ENCODE measurements at regions not wholly inside any gene's neighbourhood (a gene's known extent, or its start where the extent isn't known, plus 50 kb on each side); places are given as distances from the start of the nearest gene placed in this dataset.
A peak's percentile ranks its signal among the peaks of the same experiment; 100 is the strongest.

DNA sequence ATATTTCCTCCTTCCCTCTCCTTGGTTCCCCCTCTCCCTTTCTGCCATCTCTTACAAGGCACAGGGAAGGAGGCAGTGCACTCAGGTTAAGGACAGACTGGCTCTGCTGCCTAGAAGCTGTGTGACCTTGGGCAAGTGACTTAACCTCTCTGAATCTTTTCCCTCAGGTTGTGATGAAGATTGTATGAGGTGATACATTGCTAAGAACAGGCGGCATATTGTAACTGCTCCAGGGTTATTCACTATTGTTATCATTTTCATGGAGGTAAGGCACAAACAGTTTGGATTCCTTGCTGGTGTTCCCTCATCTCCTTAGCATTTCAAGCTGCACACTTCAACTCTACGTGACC lies 126.6 kb upstream of the CXCR4 start:
- DNase-seq (ENCODE audit: extremely low read depth in 1 of 4, low spot score in 3 of 4) = no peak
- TF ChIP-seq RBM25 (IDR thresholded peaks at IDR 0.05; ENCODE audit: low read depth, low read length, severe bottlenecking) (peak; percentile 85), TCFL5 (CRISPR knock-in tag; conservative IDR thresholded peaks at IDR 0.05) (no peak), NELFE (IDR thresholded peaks at IDR 0.05; ENCODE audit: insufficient read depth, insufficient read length) (no peak), JUN (IDR thresholded peaks at IDR 0.05; ENCODE audit: borderline replicate concordance, low read depth, low read length) (no peak), JUN (CRISPR knock-in tag; IDR thresholded peaks at IDR 0.05; ENCODE audit: borderline replicate concordance) (no peak), ADNP (tag; IDR thresholded peaks at IDR 0.05) (no peak), BCOR (IDR thresholded peaks at IDR 0.05) (peak; percentile 86), CAMTA2 (CRISPR knock-in tag; conservative IDR thresholded peaks at IDR 0.05) (no peak), ZNF785 (CRISPR knock-in tag; IDR thresholded peaks at IDR 0.05) (no peak), LARP7 (IDR thresholded peaks at IDR 0.05) (no peak), ZFP36 (IDR thresholded peaks at IDR 0.05; ENCODE audit: low read depth, low read length, partially characterized antibody) (peak; percentile 81), KHSRP (IDR thresholded peaks at IDR 0.05) (no peak), KDM1A (IDR thresholded peaks at IDR 0.05) (peak; percentile 35 to 37; a peak in 1 of 4 replicates), CBX1 (IDR thresholded peaks at IDR 0.05; ENCODE audit: low read depth) (no peak), ID3 (CRISPR knock-in tag; IDR thresholded peaks at IDR 0.05) (no peak), ID3 (tag; IDR thresholded peaks at IDR 0.05) (no peak)
- TF ChIP-seq, protein P1, sequence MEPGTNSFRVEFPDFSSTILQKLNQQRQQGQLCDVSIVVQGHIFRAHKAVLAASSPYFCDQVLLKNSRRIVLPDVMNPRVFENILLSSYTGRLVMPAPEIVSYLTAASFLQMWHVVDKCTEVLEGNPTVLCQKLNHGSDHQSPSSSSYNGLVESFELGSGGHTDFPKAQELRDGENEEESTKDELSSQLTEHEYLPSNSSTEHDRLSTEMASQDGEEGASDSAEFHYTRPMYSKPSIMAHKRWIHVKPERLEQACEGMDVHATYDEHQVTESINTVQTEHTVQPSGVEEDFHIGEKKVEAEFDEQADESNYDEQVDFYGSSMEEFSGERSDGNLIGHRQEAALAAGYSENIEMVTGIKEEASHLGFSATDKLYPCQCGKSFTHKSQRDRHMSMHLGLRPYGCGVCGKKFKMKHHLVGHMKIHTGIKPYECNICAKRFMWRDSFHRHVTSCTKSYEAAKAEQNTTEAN (CRISPR knock-in tag; IDR thresholded peaks at IDR 0.05) = no peak
- no peak for ATAC-seq
- intact Hi-C loops (cut with micrococcal nuclease) = loop anchor here (10.0 kb wide), 1 partner anchor 330 kb away; no protein-coding TSS in a partner anchor
- Histone ChIP-seq H4K20me1 (replicated peaks; ENCODE audit: control insufficient read depth, insufficient read depth, low read length) (no peaks in the 10 kb centered on the region), H3K4me1 (replicated peaks in 1 of 2; ENCODE audit: control insufficient read depth in 2 of 2, insufficient read depth in 2 of 2, low read length in 2 of 2) (peaks cover 0 to 2% of the 10 kb centered on the region in 2 experiments; a peak in 1 of 5 replicates), H2AFZ (ENCODE audit: low read depth, low read length) (no peak overlapping the region), H3K27ac (ENCODE audit: extremely low read depth, low read depth, low read length) (no peak overlapping the region), H3K9me1 (ENCODE audit: control insufficient read depth, insufficient read depth, low read length) (no peaks in the 10 kb centered on the region), H3K27me3 (ENCODE audit: control insufficient read depth in 2 of 2, insufficient read depth in 2 of 2, low read length in 2 of 2) (peaks cover 2 to 24% of the 10 kb centered on the region in 2 experiments; a peak in 2 of 5 replicates), H3K4me2 (ENCODE audit: insufficient read depth, low read length) (no peak overlapping the region), H3K79me2 (ENCODE audit: control insufficient read depth, insufficient read depth, low read length) (no peaks in the 10 kb centered on the region), H3K4me3 (no peak overlapping the region), H3K9me3 (replicated peaks; ENCODE audit: control insufficient read depth, insufficient read depth, low read depth, low read length) (no peaks in the 10 kb centered on the region), H3K36me3 (ENCODE audit: control insufficient read depth, insufficient read depth, low read length) (no peaks in the 10 kb centered on the region), H3K9ac (ENCODE audit: insufficient read depth in 1 of 2, low read depth in 2 of 2, low read length in 2 of 2) (no peak overlapping the region; a peak in 1 of 4 replicates)
- ChIA-PET CTCF (ENCODE audit: low intra/inter-chr PET ratio) (no interaction called here), POLR2A (no interaction called here)
- FAIRE-seq = no peak
- in situ Hi-C loops (cut with MboI) = no loop called here
- no TSS peak for BruUV-seq (replicated peaks)
- 4% methylated on average over 2 of the region's 2 CpGs for WGBS (ENCODE audit: insufficient coverage, low coverage, missing lambda C conversion rate)
